HepG2 (cell line): ENCODE measurements at regions not wholly inside any gene's neighbourhood (a gene's known extent, or its start where the extent isn't known, plus 50 kb on each side); places are given as distances from the start of the nearest gene placed in this dataset.

Experiments
- ATAC-seq: fragments of 200-7000 bp; cut with Tn5 transposase; 3 replicates; pipeline ENCODE4 v1.9.1; 2020; ENCODE audit warnings: mild to moderate bottlenecking, moderate library complexity
- BruUV-seq: library from RNA; stranded (reverse); fragments of 400-500 nt; replicated peaks from 2 replicates; lab custom pipeline; 2021; lab: Mats Ljungman, UMichigan
- CTCF ChIA-PET: fragments of 300-600 bp; formaldehyde crosslinking; extraction: SDS; loops from one replicate; lab custom pipeline; 2021; ENCODE audit warnings: low total read pairs, inconsistent platforms, low intra/inter-chr PET ratio; lab: Yijun Ruan, JAX
- POLR2A ChIA-PET: fragments of 350-600 bp; sonication (Branson Sonifier 250); formaldehyde crosslinking; loops from one replicate; lab custom pipeline; 2020; ENCODE audit warnings: antibody characterized with exemption, inconsistent platforms; lab: Yijun Ruan, JAX
- DNase-seq: peaks from one replicate; pipeline ENCODE4 v3.0.0-alpha.2; 2015; ENCODE audit warnings: low spot score
- FAIRE-seq: peaks from 3 replicates; lab custom pipeline; 2011; peaks lifted over from hg19 to GRCh38; lab: Jason Lieb, UNC
- H2AFZ ChIP-seq: one replicate; pipeline ENCODE4 v1.6.1; 2011; ENCODE audit warnings: low read length, inconsistent platforms
- H3K27ac ChIP-seq: fragments of 300-600 bp; 3 replicates; pipeline ENCODE4 v1.8.0; 2011; ENCODE audit warnings: mixed run types, mild to moderate bottlenecking, mixed read lengths, low read length, inconsistent platforms; ENCODE audit not compliant: insufficient read depth; ENCODE audit errors: extremely low read length
- H3K27me3 ChIP-seq, 2 experiments: fragments of 200-600 bp in 1 of 2; 2 replicates in 1 of 2; 3 replicates in 1 of 2; pipeline versions ENCODE4 v1.6.0 to v1.8.0; 2011; ENCODE audit warnings: low read length in 2 of 2, mild to moderate bottlenecking in 2 of 2, moderate library complexity in 2 of 2, inconsistent platforms in 1 of 2; ENCODE audit not compliant: insufficient read depth in 2 of 2, control insufficient read depth in 1 of 2
- H3K36me3 ChIP-seq, 2 experiments: fragments of 200-600 bp in 1 of 2; replicated peaks in 1 of 2; 2 replicates in 1 of 2; 3 replicates in 1 of 2; pipeline versions ENCODE4 v1.5.1 to v1.8.0; 2011; ENCODE audit warnings: low read length in 2 of 2, inconsistent platforms in 1 of 2; ENCODE audit not compliant: insufficient read depth in 2 of 2, control insufficient read depth in 1 of 2
- H3K4me1 ChIP-seq: 2 replicates; pipeline ENCODE4 v1.5.1; 2012; ENCODE audit warnings: low read length, inconsistent platforms; ENCODE audit not compliant: insufficient read depth
- H3K4me2 ChIP-seq: 2 replicates; pipeline ENCODE4 v1.6.0; 2011; ENCODE audit warnings: low read depth, low read length, inconsistent platforms
- H3K4me3 ChIP-seq, 3 experiments: fragments of 200-600 bp in 1 of 3; sonication (generic), shearing (Covaris generic) in 1 of 3; replicated peaks in 1 of 3; 2 replicates each; pipeline ENCODE4 v1.5.1; 2011 to 2016; ENCODE audit warnings: low read length in 3 of 3, inconsistent platforms in 2 of 3, low read depth in 2 of 3, mild to moderate bottlenecking in 2 of 3, control low read depth in 1 of 3, mixed read lengths in 1 of 3; ENCODE audit not compliant: insufficient read depth in 1 of 3
- H3K79me2 ChIP-seq: one replicate; pipeline ENCODE4 v1.6.1; 2011; ENCODE audit warnings: low read length, inconsistent platforms; ENCODE audit not compliant: insufficient read depth
- H3K9ac ChIP-seq: 2 replicates; pipeline ENCODE4 v1.6.0; 2011; ENCODE audit warnings: mild to moderate bottlenecking, low read depth, low read length, inconsistent platforms; ENCODE audit not compliant: insufficient read depth
- H3K9me3 ChIP-seq: 2 replicates; pipeline ENCODE4 v1.5.1; 2012; ENCODE audit warnings: mild to moderate bottlenecking, low read length
- H4K20me1 ChIP-seq: 2 replicates; pipeline ENCODE4 v1.6.0; 2011; ENCODE audit warnings: inconsistent platforms, mild to moderate bottlenecking, low read length, moderate library complexity; ENCODE audit not compliant: insufficient read depth
- CCDC6 ChIP-seq: sonication (generic); formaldehyde crosslinking; IDR thresholded peaks from 2 replicates; pipeline ENCODE4 v1.8.1; 2022; ENCODE audit warnings: mild to moderate bottlenecking, missing genetic modification reagents, moderate library complexity
- DBP ChIP-seq: sonication (generic); formaldehyde crosslinking; IDR thresholded peaks from 2 replicates; pipeline ENCODE4 v1.4.0; 2020; ENCODE audit warnings: missing genetic modification reagents; ENCODE audit errors: not compliant biosample characterization
- GATAD2A ChIP-seq: IDR thresholded peaks from 2 replicates; pipeline ENCODE4 v1.6.1; 2016
- HMG20B ChIP-seq: conservative IDR thresholded peaks from 2 replicates; pipeline ENCODE4 v1.6.1; 2016; ENCODE audit warnings: missing genetic modification reagents, missing compliant biosample characterization
- KMT2B ChIP-seq: IDR thresholded peaks from 2 replicates; pipeline ENCODE4 v1.6.1; 2016; ENCODE audit warnings: missing genetic modification reagents, missing compliant biosample characterization
- MLXIP ChIP-seq: sonication (generic); formaldehyde crosslinking; IDR thresholded peaks from 2 replicates; pipeline ENCODE4 v1.9.0; 2021; ENCODE audit warnings: missing genetic modification reagents, borderline replicate concordance
- NFE2 ChIP-seq: sonication (generic); formaldehyde crosslinking; IDR thresholded peaks from 2 replicates; pipeline ENCODE4 v1.4.0; 2020; ENCODE audit warnings: missing genetic modification reagents
- NONO ChIP-seq, 2 experiments: fragments of 450-650 bp in 1 of 2; sonication (generic) in 1 of 2; formaldehyde crosslinking in 1 of 2; IDR thresholded peaks in 1 of 2; conservative IDR thresholded peaks in 1 of 2; 2 replicates each; pipeline versions ENCODE4 v1.6.1 to v1.8.0; 2017 to 2022; ENCODE audit warnings: mild to moderate bottlenecking in 1 of 2, missing genetic modification reagents in 1 of 2, moderate library complexity in 1 of 2
- POLR2G ChIP-seq: fragments of 200-400 bp; formaldehyde crosslinking; IDR thresholded peaks from 2 replicates; pipeline ENCODE4 v1.6.1; 2018; ENCODE audit warnings: mild to moderate bottlenecking, low read depth, low read length, moderate library complexity
- RNF219 ChIP-seq: sonication (generic); formaldehyde crosslinking; IDR thresholded peaks from 2 replicates; pipeline ENCODE4 v1.5.0; 2020; ENCODE audit warnings: mild to moderate bottlenecking, missing genetic modification reagents
- TAF1 ChIP-seq: sonication (generic); formaldehyde crosslinking; IDR thresholded peaks from 2 replicates; pipeline ENCODE4 v1.4.0; 2020; ENCODE audit warnings: missing genetic modification reagents
- ZEB1 ChIP-seq: IDR thresholded peaks from 2 replicates; pipeline ENCODE4 v1.6.1; 2012; ENCODE audit warnings: mild to moderate bottlenecking, low read depth, inconsistent platforms; ENCODE audit not compliant: insufficient replicate concordance
- ZNF441 ChIP-seq: sonication (generic); formaldehyde crosslinking; IDR thresholded peaks from 2 replicates; pipeline ENCODE4 v1.7.0; 2021; ENCODE audit warnings: missing genetic modification reagents, borderline replicate concordance
- ZNF784 ChIP-seq: sonication (generic); formaldehyde crosslinking; IDR thresholded peaks from 2 replicates; pipeline ENCODE4 v1.5.1; 2020; ENCODE audit warnings: missing genetic modification reagents, mild to moderate bottlenecking, borderline replicate concordance
- WGBS: methylation state at CpG from one replicate; pipeline ENCODE4 v1.1.6; 2017; ENCODE audit warnings: low lambda C conversion rate; 5-methylcytosine and 5-hydroxymethylcytosine counted together
- in situ Hi-C: cut with HindIII; loops from 2 replicates; pipeline ENCODE4 v1.10.0; 2017; ENCODE audit warnings: low pct_unique_long_range_greater_than_20kb; ENCODE audit not compliant: extremely low pct_ligation_motif_present
- intact Hi-C: fragments of 100-400 bp; cut with micrococcal nuclease; formaldehyde crosslinking; loops from one replicate; pipeline ENCODE4 v1.10.0; 2022; ENCODE audit not compliant: unreplicated experiment

- no peak for TF ChIP-seq RNF219
- no peak for TF ChIP-seq CCDC6 (CRISPR knock-in tag)
- TF ChIP-seq HMG20B (CRISPR knock-in tag) = no peak
- TF ChIP-seq NFE2 (CRISPR knock-in tag) = no peak
Measured at GRCh38 chr13:87998081-87998480, 326.9 kb downstream of the SLITRK5 start (continued).

GRCh38 chr13:87999240-87999700 lies 328.1 kb downstream of the SLITRK5 start:
- Histone ChIP-seq H3K27me3 (no peaks in the 10 kb centered on the region), H3K4me1 (no peaks in the 10 kb centered on the region), H4K20me1 (no peaks in the 10 kb centered on the region), H3K4me2 (no peak overlapping the region), H3K4me3 (no peak overlapping the region), H3K9me3 (peaks cover 54% of the 10 kb centered on the region), H3K27ac (no peak overlapping the region), H3K36me3 (no peaks in the 10 kb centered on the region), H3K79me2 (no peaks in the 10 kb centered on the region), H2AFZ (no peak overlapping the region), H3K9ac (no peak overlapping the region)
- CTCF ChIA-PET = no interaction called here
- intact Hi-C loops = no loop called here
- DNase-seq (no peak), ATAC-seq (no peak), FAIRE-seq (no peak)
- BruUV-seq = no TSS peak
- in situ Hi-C loops = no loop called here
- WGBS = no CpG with 5 or more reads among the region's 1 CpG
- POLR2A ChIA-PET = no interaction called here
- TF ChIP-seq POLR2G (no peak), NONO (IDR thresholded peaks at IDR 0.05) (no peak), NONO (CRISPR knock-in tag; conservative IDR thresholded peaks at IDR 0.05) (no peak), DBP (CRISPR knock-in tag) (no peak), GATAD2A (CRISPR knock-in tag) (no peak), KMT2B (CRISPR knock-in tag) (no peak), MLXIP (CRISPR knock-in tag) (no peak), ZNF441 (CRISPR knock-in tag) (no peak), ZNF784 (no peak), ZEB1 (no peak), TAF1 (CRISPR knock-in tag) (no peak)
